OCI-LY7 (cell line): ENCODE measurements at regions not wholly inside any gene's neighbourhood (a gene's known extent, or its start where the extent isn't known, plus 50 kb on each side); places are given as distances from the start of the nearest gene placed in this dataset.

Source experiments
- EZH2phosphoT487 ChIP-seq: fragments of 200-600 bp; sonication (generic); IDR thresholded peaks from 2 replicates; pipeline ENCODE4 v1.6.1; 2018; ENCODE audit warnings: low read depth, borderline replicate concordance, mild to moderate bottlenecking, mixed run types, antibody characterized with exemption, low read length, moderate library complexity, mixed read lengths
- TF ChIP-seq, protein P1 (sequence below): fragments of 200-600 bp; sonication (generic); conservative IDR thresholded peaks from 2 replicates; pipeline ENCODE4 v1.5.1; 2014; ENCODE audit warnings: mild to moderate bottlenecking, antibody characterized with exemption, low read length, moderate library complexity, mixed read lengths

DNA sequence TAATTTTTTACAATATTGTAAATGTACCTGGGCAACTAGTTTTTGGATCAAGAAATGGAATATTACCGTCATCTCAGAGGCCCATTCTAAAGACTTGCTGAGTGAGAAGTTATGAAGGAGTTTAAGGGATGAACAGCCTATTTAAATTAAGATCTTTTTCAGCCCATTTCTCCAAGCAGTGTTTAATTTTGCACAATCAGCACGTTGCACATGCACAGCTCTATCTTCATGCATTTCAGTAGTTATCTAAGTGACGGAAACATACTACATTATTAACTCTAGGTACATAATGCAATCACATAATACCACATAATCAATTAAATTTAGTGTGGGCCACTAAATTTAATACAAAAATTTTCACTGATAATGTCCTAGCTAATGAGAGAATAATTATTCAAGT is 582.1 kb upstream of the DSEL start:
- TF ChIP-seq, protein P1, sequence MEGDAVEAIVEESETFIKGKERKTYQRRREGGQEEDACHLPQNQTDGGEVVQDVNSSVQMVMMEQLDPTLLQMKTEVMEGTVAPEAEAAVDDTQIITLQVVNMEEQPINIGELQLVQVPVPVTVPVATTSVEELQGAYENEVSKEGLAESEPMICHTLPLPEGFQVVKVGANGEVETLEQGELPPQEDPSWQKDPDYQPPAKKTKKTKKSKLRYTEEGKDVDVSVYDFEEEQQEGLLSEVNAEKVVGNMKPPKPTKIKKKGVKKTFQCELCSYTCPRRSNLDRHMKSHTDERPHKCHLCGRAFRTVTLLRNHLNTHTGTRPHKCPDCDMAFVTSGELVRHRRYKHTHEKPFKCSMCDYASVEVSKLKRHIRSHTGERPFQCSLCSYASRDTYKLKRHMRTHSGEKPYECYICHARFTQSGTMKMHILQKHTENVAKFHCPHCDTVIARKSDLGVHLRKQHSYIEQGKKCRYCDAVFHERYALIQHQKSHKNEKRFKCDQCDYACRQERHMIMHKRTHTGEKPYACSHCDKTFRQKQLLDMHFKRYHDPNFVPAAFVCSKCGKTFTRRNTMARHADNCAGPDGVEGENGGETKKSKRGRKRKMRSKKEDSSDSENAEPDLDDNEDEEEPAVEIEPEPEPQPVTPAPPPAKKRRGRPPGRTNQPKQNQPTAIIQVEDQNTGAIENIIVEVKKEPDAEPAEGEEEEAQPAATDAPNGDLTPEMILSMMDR = no peak
- no peak for TF ChIP-seq EZH2phosphoT487
